HUES64 (cell line): ENCODE measurements at regions not wholly inside any gene's neighbourhood (a gene's known extent, or its start where the extent isn't known, plus 50 kb on each side); places are given as distances from the start of the nearest gene placed in this dataset.

ENCODE experiments used
- H3K27ac ChIP-seq: 2 replicates; pipeline ENCODE4 v1.7.0; 2013; ENCODE audit warnings: low read depth, low read length, inconsistent platforms
- H3K27me3 ChIP-seq: 2 replicates; pipeline ENCODE4 v1.6.1; 2013; ENCODE audit warnings: mild to moderate bottlenecking, low read length; ENCODE audit not compliant: insufficient read depth
- H3K36me3 ChIP-seq: 2 replicates; pipeline ENCODE4 v1.6.1; 2013; ENCODE audit warnings: mild to moderate bottlenecking, low read length; ENCODE audit not compliant: insufficient read depth
- H3K4me1 ChIP-seq: 2 replicates; pipeline ENCODE4 v1.6.1; 2013; ENCODE audit warnings: mild to moderate bottlenecking, low read length, moderate library complexity; ENCODE audit not compliant: insufficient read depth
- H3K4me3 ChIP-seq: 2 replicates; pipeline ENCODE4 v1.5.1; 2013; ENCODE audit warnings: mild to moderate bottlenecking, low read length, moderate library complexity
- H3K9ac ChIP-seq: 2 replicates; pipeline ENCODE4 v1.6.1; 2013; ENCODE audit warnings: mild to moderate bottlenecking, low read depth, low read length
- H3K9me3 ChIP-seq: 2 replicates; pipeline ENCODE4 v1.6.1; 2013; ENCODE audit warnings: low read depth, low read length; ENCODE audit not compliant: insufficient read depth
- WGBS: fragments of 150-250, 120-280 bp; methylation state at CpG from one replicate; pipeline ENCODE4 v1.1.7; 2013; ENCODE audit warnings: missing lambda C conversion rate; 5-methylcytosine and 5-hydroxymethylcytosine counted together

- no peak overlapping the region for H3K4me3 ChIP-seq
- no peak overlapping the region for H3K9ac ChIP-seq
- no peaks in the 10 kb centered on the region for H3K27me3 ChIP-seq
- no peaks in the 10 kb centered on the region for H3K36me3 ChIP-seq
- no peaks in the 10 kb centered on the region for H3K4me1 ChIP-seq
- WGBS, result 91% methylated on average over 6 of the region's 6 CpGs
- H3K9me3 ChIP-seq, result no peaks in the 10 kb centered on the region
- no peak overlapping the region for H3K27ac ChIP-seq
Measured at GRCh38 chr20:12028771-12029170, 111.1 kb downstream of the BTBD3 start.

- no peaks in the 10 kb centered on the region for H3K4me1 ChIP-seq
Measured at GRCh38 chr20:12030470-12030869, 112.8 kb downstream of the BTBD3 start.

GRCh38 chr20:12036142-12036541 lies 118.4 kb downstream of the BTBD3 start:
- Histone ChIP-seq H3K4me3 (no peak overlapping the region), H3K27me3 (no peaks in the 10 kb centered on the region), H3K27ac (no peak overlapping the region), H3K36me3 (no peaks in the 10 kb centered on the region), H3K9ac (no peak overlapping the region), H3K4me1 (no peaks in the 10 kb centered on the region), H3K9me3 (no peaks in the 10 kb centered on the region)
- WGBS, result 98% methylated on average over 2 of the region's 2 CpGs

More at GRCh38 chr20:12030470-12030869, 112.8 kb downstream of the BTBD3 start:
- 94% methylated on average over 4 of the region's 4 CpGs for WGBS
- no peak overlapping the region for H3K9ac ChIP-seq
- H3K27ac ChIP-seq, result no peak overlapping the region
- H3K9me3 ChIP-seq, result no peaks in the 10 kb centered on the region
- H3K36me3 ChIP-seq, result no peaks in the 10 kb centered on the region
- no peak overlapping the region for H3K4me3 ChIP-seq
- H3K27me3 ChIP-seq, result no peaks in the 10 kb centered on the region

- WGBS, result 97% methylated on average over 5 of the region's 5 CpGs
- H3K27me3 ChIP-seq, result no peaks in the 10 kb centered on the region
- H3K9me3 ChIP-seq, result no peaks in the 10 kb centered on the region
- H3K36me3 ChIP-seq, result no peaks in the 10 kb centered on the region
- H3K27ac ChIP-seq, result no peak overlapping the region
- no peaks in the 10 kb centered on the region for H3K4me1 ChIP-seq
- H3K9ac ChIP-seq, result no peak overlapping the region
- no peak overlapping the region for H3K4me3 ChIP-seq
Measured at GRCh38 chr20:12037521-12037920, 119.8 kb downstream of the BTBD3 start.

- Histone ChIP-seq H3K9me3 (no peaks in the 10 kb centered on the region), H3K36me3 (no peaks in the 10 kb centered on the region), H3K27ac (no peak overlapping the region), H3K4me1 (no peaks in the 10 kb centered on the region), H3K9ac (no peak overlapping the region), H3K27me3 (no peaks in the 10 kb centered on the region), H3K4me3 (no peak overlapping the region)
- 94% methylated on average over 7 of the region's 7 CpGs for WGBS
Measured at GRCh38 chr20:12040261-12040660, 122.6 kb downstream of the BTBD3 start.

GRCh38 chr20:12044969-12045368 lies 127.3 kb downstream of the BTBD3 start:
- Histone ChIP-seq H3K36me3 (no peaks in the 10 kb centered on the region), H3K27me3 (no peaks in the 10 kb centered on the region), H3K4me3 (no peak overlapping the region), H3K9me3 (no peaks in the 10 kb centered on the region), H3K9ac (no peak overlapping the region), H3K27ac (no peak overlapping the region), H3K4me1 (no peaks in the 10 kb centered on the region)

DNA sequence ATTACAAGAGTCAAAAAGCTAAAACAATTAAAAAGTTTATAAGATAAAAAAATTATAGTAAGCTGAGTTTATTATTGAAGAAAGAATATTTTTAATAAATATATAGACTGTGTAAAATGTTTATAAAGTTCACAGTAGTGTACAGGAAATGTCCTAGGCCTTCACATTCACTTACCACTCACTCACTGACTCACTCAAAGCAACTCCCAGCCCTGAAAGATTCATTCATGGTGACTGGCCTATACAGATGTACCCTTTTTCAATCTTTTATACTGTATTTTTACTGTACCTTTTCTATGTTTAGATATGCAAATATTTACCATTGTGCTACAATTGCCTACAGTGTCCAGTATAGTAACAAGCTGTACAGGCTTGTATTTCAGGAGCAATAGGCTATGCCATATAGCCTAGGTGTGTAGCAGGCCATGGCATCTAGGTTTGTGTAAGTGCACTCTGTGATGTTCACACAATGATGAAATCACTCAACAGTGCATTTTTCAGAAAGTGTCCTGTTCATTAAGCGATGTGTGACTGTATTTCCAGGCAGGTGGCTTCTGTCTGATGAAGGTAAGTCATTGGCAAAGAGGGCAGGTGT lies 130.2 kb downstream of the BTBD3 start:
- no peaks in the 10 kb centered on the region for H3K27me3 ChIP-seq
- no peak overlapping the region for H3K27ac ChIP-seq
- H3K9ac ChIP-seq, result no peak overlapping the region
- no peaks in the 10 kb centered on the region for H3K36me3 ChIP-seq
- no peaks in the 10 kb centered on the region for H3K9me3 ChIP-seq
- H3K4me1 ChIP-seq, result no peaks in the 10 kb centered on the region
- no peak overlapping the region for H3K4me3 ChIP-seq
- 100% methylated on average over 1 of the region's 1 CpG for WGBS

DNA sequence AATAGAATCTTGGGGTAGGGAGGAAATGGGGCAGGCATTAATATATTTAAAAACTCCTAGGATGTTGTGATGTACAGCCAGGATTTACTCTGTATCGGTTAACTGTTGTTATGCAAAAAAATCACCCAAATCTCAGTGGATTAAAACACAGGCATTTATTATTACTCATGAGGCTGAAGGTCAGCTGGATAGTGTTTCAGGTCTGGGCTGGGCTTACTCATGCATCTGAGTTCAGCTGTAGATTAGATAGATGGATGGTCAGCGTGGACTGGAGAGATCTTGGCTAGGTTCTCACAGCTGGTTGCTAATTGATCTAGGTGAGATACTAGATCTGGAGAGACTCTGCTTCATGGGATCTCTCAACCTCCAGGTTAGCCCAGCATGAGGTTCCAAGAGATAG lies 131.4 kb downstream of the BTBD3 start:
- WGBS, result 88% methylated on average over 1 of the region's 2 CpGs
- no peaks in the 10 kb centered on the region for H3K36me3 ChIP-seq

GRCh38 chr20:12051206-12052163 lies 133.8 kb downstream of the BTBD3 start:
- H3K27ac ChIP-seq, result no peak overlapping the region
- no peaks in the 10 kb centered on the region for H3K4me1 ChIP-seq
- no peak overlapping the region for H3K4me3 ChIP-seq
- H3K9me3 ChIP-seq, result no peaks in the 10 kb centered on the region
- H3K9ac ChIP-seq, result no peak overlapping the region
- WGBS, result 93% methylated on average over 9 of the region's 9 CpGs
- H3K27me3 ChIP-seq, result no peaks in the 10 kb centered on the region
- H3K36me3 ChIP-seq, result no peaks in the 10 kb centered on the region

More for the DNA sequence above, 131.4 kb downstream of the BTBD3 start:
- Histone ChIP-seq H3K9ac (no peak overlapping the region), H3K4me3 (no peak overlapping the region), H3K27me3 (no peaks in the 10 kb centered on the region), H3K4me1 (no peaks in the 10 kb centered on the region), H3K9me3 (no peaks in the 10 kb centered on the region), H3K27ac (no peak overlapping the region)

DNA sequence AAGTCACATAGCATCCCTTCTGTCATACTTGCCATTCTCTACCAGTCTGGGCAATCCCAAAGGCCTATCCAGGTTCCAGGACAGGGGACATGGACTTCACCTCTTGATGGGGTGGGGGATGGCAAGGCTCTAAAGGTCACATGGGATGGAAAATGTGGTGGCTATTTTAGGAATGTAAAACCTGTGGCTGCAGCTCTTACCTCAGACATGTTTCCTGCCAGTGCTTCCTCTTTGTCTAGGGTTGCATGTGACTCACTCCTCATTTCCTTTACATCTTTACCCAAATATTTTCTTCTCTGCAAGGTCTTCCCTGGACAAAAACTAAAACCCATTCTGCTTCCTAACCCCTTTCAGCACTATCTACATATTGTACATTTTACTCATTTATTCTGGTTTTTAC lies 135.7 kb downstream of the BTBD3 start:
- Histone ChIP-seq H3K4me1 (peaks cover 13% of the 10 kb centered on the region; the same call in 1 of the 2 replicates), H3K4me3 (no peak overlapping the region), H3K27ac (no peak overlapping the region), H3K27me3 (no peaks in the 10 kb centered on the region), H3K9ac (no peak overlapping the region), H3K36me3 (no peaks in the 10 kb centered on the region), H3K9me3 (no peaks in the 10 kb centered on the region)

GRCh38 chr20:12054556-12054955 lies 136.9 kb downstream of the BTBD3 start:
- 98% methylated on average over 5 of the region's 5 CpGs for WGBS
- H3K9me3 ChIP-seq, result no peaks in the 10 kb centered on the region
- no peak overlapping the region for H3K4me3 ChIP-seq
- H3K36me3 ChIP-seq, result no peaks in the 10 kb centered on the region
- H3K27ac ChIP-seq, result no peak overlapping the region
- no peak overlapping the region for H3K9ac ChIP-seq
- no peaks in the 10 kb centered on the region for H3K27me3 ChIP-seq
- peaks cover 13% of the 10 kb centered on the region; the same call in 1 of the 2 replicates for H3K4me1 ChIP-seq
